Endodermal cell (in vitro differentiated cells): ENCODE measurements at regions not wholly inside any gene's neighbourhood (a gene's known extent, or its start where the extent isn't known, plus 50 kb on each side); places are given as distances from the start of the nearest gene placed in this dataset.
A peak's percentile ranks its signal among the peaks of the same experiment; 100 is the strongest.

ENCODE experiments used
- DNase-seq: peaks from one replicate; pipeline ENCODE4 v3.0.0-alpha.2; 2017
- H3K27ac ChIP-seq: 2 replicates; pipeline ENCODE4 v1.5.1; 2013; ENCODE audit warnings: mild to moderate bottlenecking, low read depth, low read length, moderate library complexity
- H3K27me3 ChIP-seq: 2 replicates; pipeline ENCODE4 v1.6.1; 2013; ENCODE audit warnings: mild to moderate bottlenecking, low read length, moderate library complexity; ENCODE audit not compliant: insufficient read depth, control insufficient read depth, poor library complexity, severe bottlenecking
- H3K36me3 ChIP-seq: 2 replicates; pipeline ENCODE4 v1.7.0; 2013; ENCODE audit warnings: mild to moderate bottlenecking, low read length, moderate library complexity; ENCODE audit not compliant: control insufficient read depth, insufficient read depth
- H3K4me1 ChIP-seq: one replicate; pipeline ENCODE4 v1.7.0; 2013; ENCODE audit warnings: low read length; ENCODE audit not compliant: control insufficient read depth, insufficient read depth
- H3K4me3 ChIP-seq: 2 replicates; pipeline ENCODE4 v1.5.1; 2013; ENCODE audit warnings: mild to moderate bottlenecking, low read length, moderate library complexity
- H3K9ac ChIP-seq: 2 replicates; pipeline ENCODE4 v1.6.1; 2013; ENCODE audit warnings: mild to moderate bottlenecking, low read length, moderate library complexity; ENCODE audit not compliant: poor library complexity, severe bottlenecking; ENCODE audit errors: extremely low read depth
- H3K9me3 ChIP-seq: 2 replicates; pipeline ENCODE4 v1.6.1; 2013; ENCODE audit warnings: mild to moderate bottlenecking, low read length, moderate library complexity; ENCODE audit not compliant: control insufficient read depth
- H3K27ac Mint-ChIP-seq: 2 replicates; pipeline ENCODE4 v1.8.0; 2020; ENCODE audit warnings: mixed read lengths
- H3K27me3 Mint-ChIP-seq: 2 replicates; pipeline ENCODE4 v1.8.0; 2021; ENCODE audit warnings: mild to moderate bottlenecking, mixed read lengths; ENCODE audit not compliant: insufficient read depth
- H3K36me3 Mint-ChIP-seq: 2 replicates; pipeline ENCODE4 v1.8.0; 2020; ENCODE audit warnings: low read depth, mixed read lengths
- H3K4me1 Mint-ChIP-seq: 2 replicates; pipeline ENCODE4 v1.8.0; 2020; ENCODE audit warnings: mixed read lengths
- H3K4me3 Mint-ChIP-seq: 2 replicates; pipeline ENCODE4 v1.8.0; 2020; ENCODE audit warnings: mild to moderate bottlenecking, moderate library complexity, mixed read lengths
- H3K9me3 Mint-ChIP-seq: 2 replicates; pipeline ENCODE4 v1.8.0; 2020; ENCODE audit warnings: mild to moderate bottlenecking, mixed read lengths
- WGBS, 2 experiments: methylation state at CpG; one replicate each; pipeline versions ENCODE4 v1.1.5 to v1.1.7; 2013; ENCODE audit warnings: missing lambda C conversion rate in 2 of 2, mixed read lengths in 1 of 2; ENCODE audit not compliant: insufficient coverage in 1 of 2, insufficient read length in 1 of 2; 5-methylcytosine and 5-hydroxymethylcytosine counted together
- TF ChIP-seq, protein P1 (sequence below): fragments of 200-600 bp; sonication (generic); conservative IDR thresholded peaks from 2 replicates; pipeline ENCODE4 v1.5.0; 2021; ENCODE audit warnings: antibody characterized with exemption, mild to moderate bottlenecking

DNA sequence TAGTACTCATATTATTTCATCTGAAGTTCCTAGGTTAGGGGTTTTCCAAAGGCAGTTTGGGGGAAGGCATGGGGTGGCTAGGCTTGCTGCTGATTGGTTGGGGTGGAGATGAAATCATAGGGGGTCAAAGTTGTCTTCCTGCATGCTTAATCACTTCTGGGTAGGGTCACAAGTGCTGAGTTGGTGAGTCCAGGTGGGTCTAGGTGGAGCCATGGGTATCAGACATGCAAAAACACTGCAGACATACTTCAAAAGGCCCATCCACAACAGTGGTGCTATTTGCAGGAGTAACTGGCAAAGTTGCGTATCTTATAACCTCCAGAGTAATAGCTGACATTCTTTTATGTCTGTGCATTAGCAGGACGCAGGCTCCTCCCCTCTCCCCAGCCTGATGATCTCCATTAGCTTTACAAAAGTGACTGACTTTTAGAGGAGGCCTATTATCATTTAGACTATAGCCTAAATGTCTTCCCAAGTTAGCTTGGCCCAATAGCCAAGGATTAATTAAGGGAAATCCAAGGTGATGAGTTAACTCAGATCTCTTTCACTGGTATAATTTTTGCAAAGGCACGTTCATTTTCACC is 374.4 kb upstream of the PRMT6 start:
- no peak overlapping the region for H3K4me3 Mint-ChIP-seq
- TF ChIP-seq, protein P1, sequence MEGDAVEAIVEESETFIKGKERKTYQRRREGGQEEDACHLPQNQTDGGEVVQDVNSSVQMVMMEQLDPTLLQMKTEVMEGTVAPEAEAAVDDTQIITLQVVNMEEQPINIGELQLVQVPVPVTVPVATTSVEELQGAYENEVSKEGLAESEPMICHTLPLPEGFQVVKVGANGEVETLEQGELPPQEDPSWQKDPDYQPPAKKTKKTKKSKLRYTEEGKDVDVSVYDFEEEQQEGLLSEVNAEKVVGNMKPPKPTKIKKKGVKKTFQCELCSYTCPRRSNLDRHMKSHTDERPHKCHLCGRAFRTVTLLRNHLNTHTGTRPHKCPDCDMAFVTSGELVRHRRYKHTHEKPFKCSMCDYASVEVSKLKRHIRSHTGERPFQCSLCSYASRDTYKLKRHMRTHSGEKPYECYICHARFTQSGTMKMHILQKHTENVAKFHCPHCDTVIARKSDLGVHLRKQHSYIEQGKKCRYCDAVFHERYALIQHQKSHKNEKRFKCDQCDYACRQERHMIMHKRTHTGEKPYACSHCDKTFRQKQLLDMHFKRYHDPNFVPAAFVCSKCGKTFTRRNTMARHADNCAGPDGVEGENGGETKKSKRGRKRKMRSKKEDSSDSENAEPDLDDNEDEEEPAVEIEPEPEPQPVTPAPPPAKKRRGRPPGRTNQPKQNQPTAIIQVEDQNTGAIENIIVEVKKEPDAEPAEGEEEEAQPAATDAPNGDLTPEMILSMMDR: no peak
- Histone ChIP-seq H3K9ac (no peak overlapping the region), H3K27ac (no peak overlapping the region), H3K36me3 (no peaks in the 10 kb centered on the region), H3K4me3 (no peak overlapping the region), H3K9me3 (no peaks in the 10 kb centered on the region), H3K4me1 (no peaks in the 10 kb centered on the region), H3K27me3 (no peaks in the 10 kb centered on the region)
- DNase-seq: peak; percentile 41
- 93 to 100% methylated on average over 1 to 2 of the region's 3 CpGs for WGBS, 2 experiments
- H3K36me3 Mint-ChIP-seq: no peaks in the 10 kb centered on the region
- H3K27ac Mint-ChIP-seq: peak overlapping the region; percentile 32
- peaks cover 6% of the 10 kb centered on the region for H3K4me1 Mint-ChIP-seq
- no peaks in the 10 kb centered on the region for H3K9me3 Mint-ChIP-seq
- no peaks in the 10 kb centered on the region for H3K27me3 Mint-ChIP-seq

DNA sequence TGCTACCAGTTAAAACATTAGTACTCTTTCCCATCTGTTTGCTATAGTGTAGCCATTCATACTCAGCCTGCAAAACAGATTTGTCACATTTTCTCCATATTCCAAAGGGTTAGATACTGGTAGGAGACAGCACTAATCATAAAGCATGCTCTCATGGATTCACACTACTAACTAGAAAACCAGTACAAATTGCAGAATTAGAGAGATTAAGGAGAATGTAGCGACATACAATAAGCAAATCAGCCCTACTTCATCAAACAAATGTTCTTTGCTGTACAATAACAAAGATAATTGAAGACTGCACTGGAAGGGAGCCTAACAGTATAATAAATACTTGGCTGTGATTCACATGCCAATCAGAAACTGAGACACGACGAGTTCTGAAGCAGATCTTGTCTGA is 368.0 kb upstream of the PRMT6 start:
- H3K27ac Mint-ChIP-seq: no peak overlapping the region
- no peak overlapping the region for H3K4me3 ChIP-seq
- H3K27me3 ChIP-seq: no peaks in the 10 kb centered on the region
- H3K9me3 ChIP-seq: no peaks in the 10 kb centered on the region
- no peaks in the 10 kb centered on the region for H3K36me3 Mint-ChIP-seq
- no peak overlapping the region for H3K4me3 Mint-ChIP-seq
- H3K27ac ChIP-seq: no peak overlapping the region
- H3K4me1 ChIP-seq: peaks cover 2% of the 10 kb centered on the region
- no peaks in the 10 kb centered on the region for H3K9me3 Mint-ChIP-seq
- DNase-seq: no peak
- TF ChIP-seq, protein P1: no peak
- no peaks in the 10 kb centered on the region for H3K27me3 Mint-ChIP-seq
- 92 to 97% methylated on average over 2 to 3 of the region's 3 CpGs for WGBS, 2 experiments
- H3K9ac ChIP-seq: no peak overlapping the region
- H3K36me3 ChIP-seq: no peaks in the 10 kb centered on the region
- peaks cover 3% of the 10 kb centered on the region for H3K4me1 Mint-ChIP-seq

DNA sequence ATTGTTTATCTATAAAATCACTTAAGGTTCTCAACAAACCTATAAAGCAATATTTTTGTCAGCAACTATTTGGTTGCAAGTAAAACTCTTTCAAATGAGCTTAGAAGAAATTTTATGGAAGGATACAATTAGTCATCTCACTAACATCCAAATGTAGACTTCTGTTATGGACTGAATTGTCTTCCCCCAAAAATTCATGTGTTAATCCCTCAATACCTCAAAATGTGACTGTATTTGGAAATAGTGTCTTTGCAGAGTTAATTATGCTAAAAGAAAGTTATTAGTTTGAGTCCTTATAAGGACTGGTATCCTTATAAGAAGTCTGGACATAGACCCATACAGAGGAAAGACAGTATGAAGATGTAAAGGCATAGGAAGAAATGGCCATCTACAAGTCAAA is 357.8 kb upstream of the PRMT6 start:
- no peak for DNase-seq
- H3K9ac ChIP-seq: no peak overlapping the region
- H3K9me3 ChIP-seq: no peaks in the 10 kb centered on the region
- H3K27ac Mint-ChIP-seq: no peak overlapping the region
- H3K4me1 ChIP-seq: no peaks in the 10 kb centered on the region
- H3K27me3 Mint-ChIP-seq: no peaks in the 10 kb centered on the region
- no peak overlapping the region for H3K27ac ChIP-seq
- H3K9me3 Mint-ChIP-seq: no peaks in the 10 kb centered on the region
- no peaks in the 10 kb centered on the region for H3K36me3 ChIP-seq
- TF ChIP-seq, protein P1: no peak
- no peaks in the 10 kb centered on the region for H3K27me3 ChIP-seq
- H3K4me3 ChIP-seq: no peak overlapping the region
- H3K36me3 Mint-ChIP-seq: no peaks in the 10 kb centered on the region
- H3K4me3 Mint-ChIP-seq: no peak overlapping the region
- H3K4me1 Mint-ChIP-seq: no peaks in the 10 kb centered on the region
